ENCODE measurements at regions not wholly inside any gene's neighbourhood (a gene's known extent, or its start where the extent isn't known, plus 50 kb on each side); places are given as distances from the start of the nearest gene placed in this dataset.

DNA sequence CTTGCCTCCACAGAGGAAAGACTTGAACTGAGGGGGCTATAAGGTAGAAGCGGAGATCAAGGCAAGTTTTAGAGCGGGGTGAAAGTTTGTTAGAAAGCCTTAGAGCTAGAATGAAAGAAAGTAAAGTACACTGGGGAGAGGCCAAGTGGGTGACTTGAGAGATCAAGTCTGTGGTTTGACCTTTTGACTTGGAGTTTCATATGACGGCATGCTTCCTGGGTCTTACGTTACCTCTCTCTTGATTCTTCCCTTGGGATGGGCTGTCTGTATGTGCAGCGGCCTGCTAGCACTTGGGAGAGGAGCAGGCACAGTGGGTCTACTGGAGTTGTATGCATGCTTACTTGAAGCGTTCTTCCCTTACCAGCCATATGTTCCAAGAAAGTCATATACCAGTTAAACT, 1768.5 kb downstream of the PCDH9 start:
- Histone ChIP-seq H3K9me2 (replicated peaks; ENCODE audit: insufficient read depth, low read length) (no peaks in the 10 kb centered on the region), H4K20me1 (ENCODE audit: low read depth, low read length) (no peaks in the 10 kb centered on the region), H3K79me2 (ENCODE audit: insufficient read depth, low read length) (no peaks in the 10 kb centered on the region), H3F3A (ENCODE audit: insufficient read depth) (no peaks in the 10 kb centered on the region), H3K4me2 (ENCODE audit: low read depth, low read length, poor library complexity, severe bottlenecking) (no peak overlapping the region), H3K27me3 (ENCODE audit: low read length) (no peaks in the 10 kb centered on the region), H2AFZ (ENCODE audit: low read depth, low read length, severe bottlenecking) (no peak overlapping the region), H3K4me3 (ENCODE audit: insufficient read depth, low read length, poor library complexity, severe bottlenecking) (no peak overlapping the region), H3K9me3 (ENCODE audit: insufficient read depth, low read length) (no peaks in the 10 kb centered on the region), H3K9ac (ENCODE audit: low read length) (no peak overlapping the region), H3K27ac (ENCODE audit: low read depth, low read length) (no peak overlapping the region), H3K36me3 (ENCODE audit: low read length) (no peaks in the 10 kb centered on the region)
- no peak for TF ChIP-seq EZH2phosphoT487 (conservative IDR thresholded peaks at IDR 0.05; ENCODE audit: low read length)
- no peak for TF ChIP-seq CTCF (IDR thresholded peaks at IDR 0.05; ENCODE audit: insufficient read depth, low read length, poor library complexity, severe bottlenecking)

- Histone ChIP-seq H3K4me3 (ENCODE audit: insufficient read depth, low read length, poor library complexity, severe bottlenecking) (no peak overlapping the region), H3F3A (ENCODE audit: insufficient read depth) (no peaks in the 10 kb centered on the region)
- TF ChIP-seq CTCF (IDR thresholded peaks at IDR 0.05; ENCODE audit: insufficient read depth, low read length, poor library complexity, severe bottlenecking), result no peak
- no peak for TF ChIP-seq EZH2phosphoT487 (conservative IDR thresholded peaks at IDR 0.05; ENCODE audit: low read length)
Observed at GRCh38 chr13:65460136-65460535, 1770.0 kb downstream of the PCDH9 start.

DNA sequence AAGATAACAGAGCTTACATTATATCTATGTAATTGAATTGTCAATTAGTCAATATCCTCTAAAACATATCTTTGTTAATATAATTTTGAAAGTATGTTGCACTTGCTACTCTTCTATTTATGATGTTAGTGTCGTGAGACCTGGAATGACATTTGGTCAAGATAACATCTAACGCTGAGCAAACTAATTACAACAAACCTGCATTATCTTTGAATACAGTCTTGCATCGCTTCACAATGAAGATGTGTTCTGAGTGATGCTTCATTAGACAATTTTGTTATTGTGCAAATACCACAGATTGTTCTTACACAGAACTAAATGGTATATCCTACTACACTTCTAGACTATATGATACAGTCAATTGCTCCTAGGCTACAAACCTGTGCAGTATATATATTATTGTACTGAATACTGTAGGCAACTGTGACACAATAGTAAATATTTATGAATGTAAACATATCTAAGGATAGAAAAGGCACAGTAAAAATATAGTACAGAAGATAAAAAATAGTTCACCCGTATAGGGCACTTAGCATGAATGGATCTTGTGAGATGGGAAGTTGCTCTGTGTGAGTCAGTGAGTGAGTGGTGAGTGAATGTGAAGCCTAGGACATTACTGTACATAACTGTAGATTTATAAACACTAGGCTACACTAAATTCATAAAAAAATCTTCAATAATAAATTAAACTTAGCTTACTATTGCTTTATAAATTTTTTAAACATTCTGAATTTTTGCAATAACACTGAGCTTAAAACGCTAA, 1773.8 kb downstream of the PCDH9 start:
- no peak overlapping the region for H3K27ac ChIP-seq (ENCODE audit: low read depth, low read length)
- H3K4me2 ChIP-seq (ENCODE audit: low read depth, low read length, poor library complexity, severe bottlenecking), result no peak overlapping the region
- no peaks in the 10 kb centered on the region for H3F3A ChIP-seq (ENCODE audit: insufficient read depth)
- H3K9ac ChIP-seq (ENCODE audit: low read length), result no peak overlapping the region
- H3K27me3 ChIP-seq (ENCODE audit: low read length), result no peaks in the 10 kb centered on the region
- H3K36me3 ChIP-seq (ENCODE audit: low read length), result no peaks in the 10 kb centered on the region; the same call in 1 of the 2 replicates
- no peaks in the 10 kb centered on the region for H3K79me2 ChIP-seq (ENCODE audit: insufficient read depth, low read length)
- peak overlapping the region; percentile 37 for H2AFZ ChIP-seq (ENCODE audit: low read depth, low read length, severe bottlenecking)
- TF ChIP-seq CTCF (IDR thresholded peaks at IDR 0.05; ENCODE audit: insufficient read depth, low read length, poor library complexity, severe bottlenecking), result no peak
- no peak for TF ChIP-seq EZH2phosphoT487 (conservative IDR thresholded peaks at IDR 0.05; ENCODE audit: low read length)
- no peaks in the 10 kb centered on the region for H3K9me2 ChIP-seq (replicated peaks; ENCODE audit: insufficient read depth, low read length)
- no peak overlapping the region for H3K4me3 ChIP-seq (ENCODE audit: insufficient read depth, low read length, poor library complexity, severe bottlenecking)
- H4K20me1 ChIP-seq (ENCODE audit: low read depth, low read length), result no peaks in the 10 kb centered on the region
- H3K9me3 ChIP-seq (ENCODE audit: insufficient read depth, low read length), result no peaks in the 10 kb centered on the region

More at GRCh38 chr13:65460136-65460535, 1770.0 kb downstream of the PCDH9 start:
- Histone ChIP-seq H4K20me1 (ENCODE audit: low read depth, low read length) (no peaks in the 10 kb centered on the region), H3K36me3 (ENCODE audit: low read length) (no peaks in the 10 kb centered on the region; the same call in 1 of the 2 replicates), H3K27me3 (ENCODE audit: low read length) (no peaks in the 10 kb centered on the region), H2AFZ (ENCODE audit: low read depth, low read length, severe bottlenecking) (no peak overlapping the region), H3K9me3 (ENCODE audit: insufficient read depth, low read length) (no peaks in the 10 kb centered on the region), H3K9ac (ENCODE audit: low read length) (no peak overlapping the region), H3K9me2 (replicated peaks; ENCODE audit: insufficient read depth, low read length) (no peaks in the 10 kb centered on the region), H3K79me2 (ENCODE audit: insufficient read depth, low read length) (no peaks in the 10 kb centered on the region), H3K27ac (ENCODE audit: low read depth, low read length) (no peak overlapping the region), H3K4me2 (ENCODE audit: low read depth, low read length, poor library complexity, severe bottlenecking) (no peak overlapping the region)

All from SU-DHL-6 (cell line).